Osteoblast (primary cell): ENCODE measurements at regions not wholly inside any gene's neighbourhood (a gene's known extent, or its start where the extent isn't known, plus 50 kb on each side); places are given as distances from the start of the nearest gene placed in this dataset.

ENCODE experiments used
- DNase-seq: peaks from one replicate; pipeline ENCODE4 v3.0.0; 2011; ENCODE audit warnings: low spot score, mixed read lengths; ENCODE audit not compliant: insufficient read length; ENCODE audit errors: missing footprints
- H2AFZ ChIP-seq: 2 replicates; pipeline ENCODE4 v1.6.0; 2011; ENCODE audit warnings: mild to moderate bottlenecking, low read length
- H3K27ac ChIP-seq: 2 replicates; pipeline ENCODE4 v1.5.1; 2011; ENCODE audit warnings: mild to moderate bottlenecking, low read depth, low read length, moderate library complexity
- H3K27me3 ChIP-seq: 2 replicates; pipeline ENCODE4 v1.6.0; 2012; ENCODE audit warnings: mild to moderate bottlenecking, control low read depth, inconsistent platforms, low read length, moderate library complexity; ENCODE audit not compliant: insufficient read depth
- H3K36me3 ChIP-seq: 2 replicates; pipeline ENCODE4 v1.5.1; 2011; ENCODE audit warnings: mild to moderate bottlenecking, low read length, control low read depth, moderate library complexity; ENCODE audit not compliant: insufficient read depth
- H3K4me1 ChIP-seq: 2 replicates; pipeline ENCODE4 v1.5.1; 2011; ENCODE audit warnings: mild to moderate bottlenecking, low read length, control low read depth, moderate library complexity; ENCODE audit not compliant: insufficient read depth
- H3K4me2 ChIP-seq: 2 replicates; pipeline ENCODE4 v1.6.0; 2011; ENCODE audit warnings: mild to moderate bottlenecking, low read length; ENCODE audit not compliant: insufficient read depth
- H3K4me3 ChIP-seq: fragments of 200-600 bp; sonication (generic); 3 replicates; pipeline ENCODE4 v1.5.1; 2012; ENCODE audit warnings: mild to moderate bottlenecking, low read length, inconsistent platforms; ENCODE audit not compliant: insufficient read depth
- H3K79me2 ChIP-seq: 2 replicates; pipeline ENCODE4 v1.6.0; 2012; ENCODE audit warnings: mild to moderate bottlenecking, low read length, control low read depth, inconsistent platforms; ENCODE audit not compliant: insufficient read depth
- H3K9me3 ChIP-seq: 2 replicates; pipeline ENCODE4 v1.5.1; 2011; ENCODE audit warnings: low read depth, low read length, control low read depth
- H4K20me1 ChIP-seq: 2 replicates; pipeline ENCODE4 v1.6.0; 2012; ENCODE audit warnings: mild to moderate bottlenecking, low read length, control low read depth; ENCODE audit not compliant: insufficient read depth
- TF ChIP-seq, protein P1 (sequence below): IDR thresholded peaks from 2 replicates; pipeline ENCODE4 v1.5.1; 2011; ENCODE audit warnings: mild to moderate bottlenecking, low read depth, low read length, moderate library complexity; ENCODE audit errors: extremely low read depth

DNA sequence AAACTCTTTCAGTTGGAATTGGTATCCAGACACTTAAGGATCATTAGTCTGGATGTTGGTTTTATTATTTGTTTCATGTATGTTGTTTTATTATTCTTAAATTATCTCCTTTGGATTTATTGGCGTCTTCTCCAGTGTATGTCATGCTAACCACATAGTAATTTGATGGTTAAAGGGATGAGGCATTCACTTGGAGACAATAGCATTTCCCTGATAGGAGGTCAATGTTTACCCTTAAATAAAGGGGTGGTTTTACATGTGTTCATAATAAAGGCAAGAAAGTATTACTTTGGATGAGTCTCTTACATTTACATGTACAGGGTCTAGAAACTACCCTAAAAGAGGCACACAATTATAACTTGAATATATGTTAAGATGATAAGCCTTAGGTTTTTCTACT, 51.2 kb upstream of the RNF144B start:
- no peaks in the 10 kb centered on the region for H3K27me3 ChIP-seq
- H4K20me1 ChIP-seq, result no peaks in the 10 kb centered on the region
- no peak overlapping the region for H2AFZ ChIP-seq
- TF ChIP-seq, protein P1, sequence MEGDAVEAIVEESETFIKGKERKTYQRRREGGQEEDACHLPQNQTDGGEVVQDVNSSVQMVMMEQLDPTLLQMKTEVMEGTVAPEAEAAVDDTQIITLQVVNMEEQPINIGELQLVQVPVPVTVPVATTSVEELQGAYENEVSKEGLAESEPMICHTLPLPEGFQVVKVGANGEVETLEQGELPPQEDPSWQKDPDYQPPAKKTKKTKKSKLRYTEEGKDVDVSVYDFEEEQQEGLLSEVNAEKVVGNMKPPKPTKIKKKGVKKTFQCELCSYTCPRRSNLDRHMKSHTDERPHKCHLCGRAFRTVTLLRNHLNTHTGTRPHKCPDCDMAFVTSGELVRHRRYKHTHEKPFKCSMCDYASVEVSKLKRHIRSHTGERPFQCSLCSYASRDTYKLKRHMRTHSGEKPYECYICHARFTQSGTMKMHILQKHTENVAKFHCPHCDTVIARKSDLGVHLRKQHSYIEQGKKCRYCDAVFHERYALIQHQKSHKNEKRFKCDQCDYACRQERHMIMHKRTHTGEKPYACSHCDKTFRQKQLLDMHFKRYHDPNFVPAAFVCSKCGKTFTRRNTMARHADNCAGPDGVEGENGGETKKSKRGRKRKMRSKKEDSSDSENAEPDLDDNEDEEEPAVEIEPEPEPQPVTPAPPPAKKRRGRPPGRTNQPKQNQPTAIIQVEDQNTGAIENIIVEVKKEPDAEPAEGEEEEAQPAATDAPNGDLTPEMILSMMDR, result no peak
- no peak overlapping the region for H3K4me3 ChIP-seq
- DNase-seq, result peak; percentile 17
- H3K27ac ChIP-seq, result no peak overlapping the region
- H3K9me3 ChIP-seq, result no peaks in the 10 kb centered on the region
- H3K36me3 ChIP-seq, result no peaks in the 10 kb centered on the region
- no peaks in the 10 kb centered on the region for H3K4me1 ChIP-seq
- H3K4me2 ChIP-seq, result no peak overlapping the region
- H3K79me2 ChIP-seq, result no peaks in the 10 kb centered on the region

DNA sequence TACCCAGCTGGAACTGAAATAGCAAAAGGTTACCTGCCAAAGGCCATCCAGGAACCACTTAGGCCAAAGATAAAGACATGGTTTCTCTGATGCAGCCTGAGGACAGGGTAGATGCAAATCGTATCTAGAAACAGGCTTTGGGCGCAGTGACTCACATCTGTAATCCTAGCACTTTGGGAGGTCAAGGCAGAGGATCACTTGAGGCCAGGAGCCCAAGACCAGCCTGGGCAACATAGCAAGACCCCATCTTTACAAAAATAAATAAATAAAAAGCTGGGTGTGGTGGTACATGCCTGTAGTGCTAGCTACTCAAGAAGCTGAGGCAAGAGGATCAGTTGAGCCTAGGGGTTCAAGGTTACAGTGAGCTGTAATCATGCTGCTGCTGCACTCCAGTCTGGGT, 52.9 kb upstream of the RNF144B start:
- TF ChIP-seq, protein P1, result no peak
- no peaks in the 10 kb centered on the region for H4K20me1 ChIP-seq
- no peak for DNase-seq

DNA sequence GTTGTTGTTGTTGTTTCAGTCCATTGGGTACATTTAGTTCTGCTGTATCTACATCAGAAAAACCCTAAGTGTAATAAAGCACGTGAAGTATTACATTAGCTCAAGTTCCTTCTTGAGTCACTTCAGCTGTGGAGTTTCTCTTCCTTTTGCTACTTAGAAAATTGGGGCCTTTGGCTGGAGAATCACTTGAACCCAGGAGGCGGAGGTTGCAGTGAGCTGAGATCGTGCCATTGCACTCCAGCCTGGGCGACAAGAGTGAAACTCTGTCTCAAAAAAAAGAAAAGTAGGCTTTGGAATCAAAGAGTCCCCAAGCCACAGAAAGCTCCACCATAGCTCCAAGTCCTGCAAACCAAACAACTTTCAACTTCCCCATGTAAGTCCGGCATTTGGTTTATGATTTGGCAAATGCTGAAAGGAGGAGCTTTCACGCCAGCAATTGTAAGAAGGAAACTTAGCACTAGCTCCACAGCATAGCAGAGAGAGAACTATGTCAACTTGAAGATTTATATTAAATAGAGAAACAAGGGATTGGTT, 56.5 kb upstream of the RNF144B start:
- Histone ChIP-seq H3K36me3 (no peaks in the 10 kb centered on the region), H2AFZ (peak overlapping the region; percentile 65), H3K4me3 (no peak overlapping the region), H3K9me3 (no peaks in the 10 kb centered on the region), H4K20me1 (no peaks in the 10 kb centered on the region), H3K4me2 (no peak overlapping the region), H3K27ac (no peak overlapping the region), H3K4me1 (no peaks in the 10 kb centered on the region), H3K27me3 (no peaks in the 10 kb centered on the region), H3K79me2 (no peaks in the 10 kb centered on the region)
- TF ChIP-seq, protein P1, result no peak
- no peak for DNase-seq

More for the DNA sequence above, 52.9 kb upstream of the RNF144B start:
- H3K27me3 ChIP-seq, result no peaks in the 10 kb centered on the region
- no peaks in the 10 kb centered on the region for H3K36me3 ChIP-seq
- H3K27ac ChIP-seq, result no peak overlapping the region
- no peak overlapping the region for H2AFZ ChIP-seq
- no peaks in the 10 kb centered on the region for H3K4me1 ChIP-seq
- no peaks in the 10 kb centered on the region for H3K79me2 ChIP-seq
- H3K9me3 ChIP-seq, result no peaks in the 10 kb centered on the region
- H3K4me3 ChIP-seq, result no peak overlapping the region
- H3K4me2 ChIP-seq, result no peak overlapping the region

DNA sequence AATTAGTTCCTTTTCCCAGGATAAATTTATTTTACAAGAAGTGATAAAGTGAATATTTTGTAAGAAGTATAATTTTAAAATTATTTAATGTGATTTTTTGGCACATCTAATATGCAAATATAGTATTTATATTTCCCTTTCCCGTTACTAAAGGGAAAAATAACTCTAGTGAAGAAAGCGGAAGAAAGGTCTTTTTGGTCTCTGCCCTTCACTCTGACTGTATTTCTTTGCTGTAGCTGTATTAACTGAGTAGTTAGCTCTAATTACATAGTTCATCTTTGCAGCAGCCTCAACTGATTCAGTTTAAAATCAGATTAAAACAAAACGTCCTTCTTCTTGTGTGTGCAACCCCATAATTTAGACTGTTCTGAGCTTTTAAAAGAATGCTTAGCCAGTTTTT, 57.4 kb upstream of the RNF144B start:
- no peak overlapping the region for H2AFZ ChIP-seq
- TF ChIP-seq, protein P1, result no peak
- H3K27me3 ChIP-seq, result no peaks in the 10 kb centered on the region
- H3K4me2 ChIP-seq, result no peak overlapping the region
- no peaks in the 10 kb centered on the region for H3K79me2 ChIP-seq
- no peak overlapping the region for H3K27ac ChIP-seq
- H4K20me1 ChIP-seq, result no peaks in the 10 kb centered on the region
- no peaks in the 10 kb centered on the region for H3K4me1 ChIP-seq
- no peak overlapping the region for H3K4me3 ChIP-seq
- no peaks in the 10 kb centered on the region for H3K36me3 ChIP-seq
- no peak for DNase-seq
- H3K9me3 ChIP-seq, result no peaks in the 10 kb centered on the region
